HFFc6 (cell line): ENCODE measurements at regions not wholly inside any gene's neighbourhood (a gene's known extent, or its start where the extent isn't known, plus 50 kb on each side); places are given as distances from the start of the nearest gene placed in this dataset.

Experiments
- DNase-seq: peaks from one replicate; pipeline ENCODE4 v3.0.0-alpha.2; 2018
- H3K27ac Mint-ChIP-seq: 2 replicates; pipeline ENCODE4 v1.8.0; 2020; ENCODE audit warnings: mild to moderate bottlenecking, mixed read lengths
- H3K27me3 Mint-ChIP-seq: 2 replicates; pipeline ENCODE4 v1.8.0; 2021; ENCODE audit warnings: mild to moderate bottlenecking, moderate library complexity, mixed read lengths; ENCODE audit not compliant: insufficient read depth
- H3K36me3 Mint-ChIP-seq: 2 replicates; pipeline ENCODE4 v1.8.0; 2021; ENCODE audit warnings: low read depth, mixed read lengths
- H3K4me1 Mint-ChIP-seq: 2 replicates; pipeline ENCODE4 v1.8.0; 2020; ENCODE audit warnings: low read depth, mixed read lengths
- H3K4me3 Mint-ChIP-seq: 2 replicates; pipeline ENCODE4 v1.8.0; 2020; ENCODE audit warnings: mild to moderate bottlenecking, moderate library complexity, mixed read lengths
- H3K9me3 Mint-ChIP-seq: 2 replicates; pipeline ENCODE4 v1.8.0; 2020; ENCODE audit warnings: mild to moderate bottlenecking, mixed read lengths
- CTCF ChIP-seq: fragments of 200-600 bp; sonication (generic); IDR thresholded peaks from 2 replicates; pipeline ENCODE4 v1.5.0; 2021; ENCODE audit warnings: antibody characterized with exemption, mild to moderate bottlenecking

- Mint-ChIP-seq H3K9me3 (peaks cover 18% of the 10 kb centered on the region), H3K36me3 (no peaks in the 10 kb centered on the region), H3K27ac (no peak overlapping the region), H3K27me3 (no peaks in the 10 kb centered on the region), H3K4me3 (no peak overlapping the region), H3K4me1 (no peaks in the 10 kb centered on the region)
- no peak for DNase-seq
- no peak for TF ChIP-seq CTCF
Measured at GRCh38 chr3:132966374-132966773, 71.8 kb upstream of the TMEM108 start.

GRCh38 chr3:132964266-132964665 lies 73.9 kb upstream of the TMEM108 start:
- Mint-ChIP-seq H3K27ac (no peak overlapping the region), H3K9me3 (peaks cover 18% of the 10 kb centered on the region), H3K4me3 (no peak overlapping the region), H3K27me3 (no peaks in the 10 kb centered on the region), H3K36me3 (no peaks in the 10 kb centered on the region), H3K4me1 (no peaks in the 10 kb centered on the region)
- no peak for TF ChIP-seq CTCF
- no peak for DNase-seq

- Mint-ChIP-seq H3K27me3 (no peaks in the 10 kb centered on the region), H3K27ac (no peak overlapping the region), H3K4me3 (no peak overlapping the region), H3K9me3 (peaks cover 19% of the 10 kb centered on the region), H3K4me1 (no peaks in the 10 kb centered on the region), H3K36me3 (no peaks in the 10 kb centered on the region)
- DNase-seq, result no peak
- no peak for TF ChIP-seq CTCF
Measured at GRCh38 chr3:132963786-132964185, 74.4 kb upstream of the TMEM108 start.

GRCh38 chr3:132961991-132962390 lies 76.2 kb upstream of the TMEM108 start:
- no peak for TF ChIP-seq CTCF
- Mint-ChIP-seq H3K27ac (no peak overlapping the region), H3K4me3 (no peak overlapping the region), H3K4me1 (no peaks in the 10 kb centered on the region), H3K36me3 (no peaks in the 10 kb centered on the region), H3K9me3 (peaks cover 27% of the 10 kb centered on the region), H3K27me3 (no peaks in the 10 kb centered on the region)
- no peak for DNase-seq

GRCh38 chr3:132953683-132954082 lies 84.5 kb upstream of the TMEM108 start:
- no peak for DNase-seq
- Mint-ChIP-seq H3K36me3 (no peaks in the 10 kb centered on the region), H3K27me3 (no peaks in the 10 kb centered on the region), H3K4me1 (no peaks in the 10 kb centered on the region), H3K9me3 (peaks cover 45% of the 10 kb centered on the region), H3K4me3 (no peak overlapping the region), H3K27ac (no peak overlapping the region)
- no peak for TF ChIP-seq CTCF

- H3K4me1 Mint-ChIP-seq, result no peaks in the 10 kb centered on the region
- H3K4me3 Mint-ChIP-seq, result no peak overlapping the region
- TF ChIP-seq CTCF, result no peak
- H3K36me3 Mint-ChIP-seq, result no peaks in the 10 kb centered on the region
- H3K27ac Mint-ChIP-seq, result no peak overlapping the region
- DNase-seq, result no peak
- H3K9me3 Mint-ChIP-seq, result no peaks in the 10 kb centered on the region; the same call in none of the 2 replicates
- H3K27me3 Mint-ChIP-seq, result no peaks in the 10 kb centered on the region
Measured at GRCh38 chr3:132927896-132928295, 110.3 kb upstream of the TMEM108 start.
